Endothelial cell of umbilical vein (primary cell): ENCODE measurements at regions not wholly inside any gene's neighbourhood (a gene's known extent, or its start where the extent isn't known, plus 50 kb on each side); places are given as distances from the start of the nearest gene placed in this dataset.

ENCODE experiments used
- EZH2 ChIP-seq: IDR thresholded peaks from 2 replicates; pipeline ENCODE4 v1.6.1; 2012; ENCODE audit warnings: borderline replicate concordance, low read depth, mild to moderate bottlenecking, moderate library complexity, low read length, inconsistent platforms; ENCODE audit not compliant: severe bottlenecking
- FOS ChIP-seq: IDR thresholded peaks from 2 replicates; pipeline ENCODE4 v1.6.1; 2011; ENCODE audit warnings: mild to moderate bottlenecking, low read length, moderate library complexity, borderline replicate concordance; ENCODE audit not compliant: insufficient read depth
- GATA2 ChIP-seq: IDR thresholded peaks from 2 replicates; pipeline ENCODE4 v1.7.0; 2011; ENCODE audit warnings: low read depth, mild to moderate bottlenecking, moderate library complexity, mixed read lengths, low read length; ENCODE audit not compliant: insufficient read length, insufficient read depth
- JUN ChIP-seq: IDR thresholded peaks from 2 replicates; pipeline ENCODE4 v1.6.1; 2011; ENCODE audit warnings: borderline replicate concordance, low read depth; ENCODE audit not compliant: insufficient read length, insufficient read depth
- POLR2A ChIP-seq: IDR thresholded peaks from 2 replicates; pipeline ENCODE4 v1.6.1; 2012; ENCODE audit warnings: low read depth, mild to moderate bottlenecking, control low read depth, low read length
- POLR2AphosphoS5 ChIP-seq: IDR thresholded peaks from 2 replicates; pipeline ENCODE4 v1.6.1; 2012; ENCODE audit warnings: low read depth, mild to moderate bottlenecking, control low read depth, low read length, moderate library complexity; ENCODE audit not compliant: insufficient read depth
- TF ChIP-seq, protein P1 (sequence below), 2 donors: IDR thresholded peaks; 1 replicate in 1 of 2; 2 replicates in 1 of 2; pipeline ENCODE4 v1.5.1; 2011; ENCODE audit warnings: low read length in 2 of 2, mild to moderate bottlenecking in 2 of 2, moderate library complexity in 2 of 2, control low read depth in 1 of 2, inconsistent platforms in 1 of 2, low read depth in 1 of 2; ENCODE audit not compliant: insufficient read depth in 1 of 2; ENCODE audit errors: extremely low read depth in 1 of 2
- TF ChIP-seq, protein P2 (sequence below): IDR thresholded peaks from 2 replicates; pipeline ENCODE4 v1.6.1; 2011; ENCODE audit not compliant: insufficient read depth, insufficient read length

DNA sequence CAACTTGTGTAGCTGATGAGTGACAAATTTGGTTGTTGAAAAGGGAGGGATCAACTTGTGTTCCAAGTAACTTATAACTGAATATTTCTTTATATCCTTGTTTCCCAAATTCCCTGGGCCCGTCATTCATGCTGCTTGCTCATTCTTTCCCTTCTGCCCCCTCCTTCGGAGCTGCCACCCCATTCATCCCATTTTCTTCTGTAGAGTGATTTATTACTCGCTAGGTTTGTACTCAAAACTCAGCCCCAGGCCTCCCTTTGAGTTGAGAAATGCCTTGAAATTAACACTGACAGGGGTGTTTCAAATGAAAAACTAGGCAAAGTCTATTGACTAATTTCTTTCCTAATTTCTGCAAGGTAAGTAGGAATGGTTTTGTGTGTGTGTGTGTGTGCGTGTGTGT is 277.4 kb upstream of the SLCO3A1 start:
- TF ChIP-seq, protein P1, sequence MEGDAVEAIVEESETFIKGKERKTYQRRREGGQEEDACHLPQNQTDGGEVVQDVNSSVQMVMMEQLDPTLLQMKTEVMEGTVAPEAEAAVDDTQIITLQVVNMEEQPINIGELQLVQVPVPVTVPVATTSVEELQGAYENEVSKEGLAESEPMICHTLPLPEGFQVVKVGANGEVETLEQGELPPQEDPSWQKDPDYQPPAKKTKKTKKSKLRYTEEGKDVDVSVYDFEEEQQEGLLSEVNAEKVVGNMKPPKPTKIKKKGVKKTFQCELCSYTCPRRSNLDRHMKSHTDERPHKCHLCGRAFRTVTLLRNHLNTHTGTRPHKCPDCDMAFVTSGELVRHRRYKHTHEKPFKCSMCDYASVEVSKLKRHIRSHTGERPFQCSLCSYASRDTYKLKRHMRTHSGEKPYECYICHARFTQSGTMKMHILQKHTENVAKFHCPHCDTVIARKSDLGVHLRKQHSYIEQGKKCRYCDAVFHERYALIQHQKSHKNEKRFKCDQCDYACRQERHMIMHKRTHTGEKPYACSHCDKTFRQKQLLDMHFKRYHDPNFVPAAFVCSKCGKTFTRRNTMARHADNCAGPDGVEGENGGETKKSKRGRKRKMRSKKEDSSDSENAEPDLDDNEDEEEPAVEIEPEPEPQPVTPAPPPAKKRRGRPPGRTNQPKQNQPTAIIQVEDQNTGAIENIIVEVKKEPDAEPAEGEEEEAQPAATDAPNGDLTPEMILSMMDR (IDR thresholded peaks at IDR 0.05; ENCODE audit: extremely low read depth in 1 of 2, insufficient read depth in 1 of 2, low read depth in 1 of 2, low read length in 2 of 2), result no peak
- no peak for TF ChIP-seq POLR2A
- TF ChIP-seq EZH2, result no peak
- no peak for TF ChIP-seq POLR2AphosphoS5
- TF ChIP-seq, protein P2, sequence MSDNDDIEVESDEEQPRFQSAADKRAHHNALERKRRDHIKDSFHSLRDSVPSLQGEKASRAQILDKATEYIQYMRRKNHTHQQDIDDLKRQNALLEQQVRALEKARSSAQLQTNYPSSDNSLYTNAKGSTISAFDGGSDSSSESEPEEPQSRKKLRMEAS, result no peak
- no peak for TF ChIP-seq FOS
- TF ChIP-seq JUN, result no peak
- TF ChIP-seq GATA2, result no peak
